PC-9 (cell line): ENCODE measurements at regions not wholly inside any gene's neighbourhood (a gene's known extent, or its start where the extent isn't known, plus 50 kb on each side); places are given as distances from the start of the nearest gene placed in this dataset.

ENCODE experiments used
- CTCF ChIP-seq: fragments of 200-600 bp; sonication (generic); conservative IDR thresholded peaks from 2 replicates; pipeline ENCODE4 v1.6.1; 2017; ENCODE audit warnings: mixed run types, antibody characterized with exemption, mild to moderate bottlenecking, moderate library complexity
- EZH2 ChIP-seq: fragments of 200-600 bp; sonication (generic); IDR thresholded peaks from 2 replicates; pipeline ENCODE4 v1.8.0; 2017; ENCODE audit warnings: antibody characterized with exemption, low read depth

- TF ChIP-seq CTCF (no peak), EZH2 (no peak)
These were observed 391.3 kb upstream of the GRM3 start for GRCh38 chr7:86252406-86252805.
